ENCODE measurements at regions not wholly inside any gene's neighbourhood (a gene's known extent, or its start where the extent isn't known, plus 50 kb on each side); places are given as distances from the start of the nearest gene placed in this dataset.
"Not testable (repeated sequence)": the region's sequence is repeated elsewhere in the genome, so short reads cannot be mapped to it uniquely, and the experiment has no call there.

DNA sequence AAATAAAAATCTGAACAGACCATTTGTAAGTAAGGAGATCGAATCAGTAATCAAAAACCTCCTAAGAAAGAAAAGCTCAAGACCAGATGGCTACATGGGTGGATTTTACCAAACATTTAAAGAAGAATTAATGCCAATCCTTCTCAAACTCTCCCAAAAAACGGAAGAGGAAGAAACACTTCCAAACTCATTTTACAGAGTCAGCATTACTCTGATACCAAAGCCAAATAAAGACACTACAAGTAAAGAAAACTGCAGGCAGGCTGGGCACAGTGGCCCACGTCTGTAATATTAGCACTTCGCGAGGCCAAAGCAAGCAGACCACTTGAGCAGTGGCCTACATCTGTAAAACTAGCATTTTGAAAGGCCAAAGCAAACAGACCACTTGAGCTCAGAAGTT, 159.8 kb downstream of the DPY19L2 start:
- DNase-seq: no peak

DNA sequence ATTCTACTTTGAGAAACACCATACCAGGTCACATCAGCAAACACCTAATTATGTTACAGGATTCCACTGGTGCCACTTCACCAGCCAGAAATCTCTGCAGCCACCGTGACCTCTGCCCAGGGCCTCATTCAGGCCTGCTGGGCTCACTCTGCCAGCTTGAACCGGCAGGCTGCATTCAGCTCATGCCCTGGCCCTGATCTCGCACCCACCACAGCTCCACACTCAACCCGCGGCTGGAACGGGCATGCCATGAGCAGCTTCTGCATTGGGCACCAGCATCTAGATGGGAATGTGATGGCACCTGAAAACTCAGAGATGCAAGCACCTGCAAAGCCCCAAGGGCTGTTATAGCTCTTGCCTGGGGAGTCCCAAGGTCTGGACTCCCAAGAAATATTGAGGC, 168.7 kb downstream of the DPY19L2 start:
- no peak for DNase-seq

DNA sequence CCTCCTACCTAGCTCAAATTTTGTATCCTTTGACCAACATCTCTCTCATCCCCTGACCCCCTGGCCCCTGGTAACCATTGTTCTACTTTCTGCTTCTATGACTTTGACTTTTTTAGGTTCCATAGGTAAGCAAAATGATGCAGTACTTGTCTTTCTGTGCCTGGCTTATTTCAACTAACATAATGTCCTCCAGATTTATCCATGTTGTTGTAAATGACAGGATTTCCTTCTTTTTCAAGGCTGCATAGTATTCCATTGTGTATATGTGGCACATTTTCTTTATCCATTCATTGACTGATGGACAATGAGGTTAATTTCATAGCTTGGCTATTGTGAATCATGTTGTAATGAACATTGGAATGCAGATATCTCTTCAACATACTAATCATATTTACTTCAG, 170.1 kb downstream of the DPY19L2 start:
- DNase-seq: no peak

DNA sequence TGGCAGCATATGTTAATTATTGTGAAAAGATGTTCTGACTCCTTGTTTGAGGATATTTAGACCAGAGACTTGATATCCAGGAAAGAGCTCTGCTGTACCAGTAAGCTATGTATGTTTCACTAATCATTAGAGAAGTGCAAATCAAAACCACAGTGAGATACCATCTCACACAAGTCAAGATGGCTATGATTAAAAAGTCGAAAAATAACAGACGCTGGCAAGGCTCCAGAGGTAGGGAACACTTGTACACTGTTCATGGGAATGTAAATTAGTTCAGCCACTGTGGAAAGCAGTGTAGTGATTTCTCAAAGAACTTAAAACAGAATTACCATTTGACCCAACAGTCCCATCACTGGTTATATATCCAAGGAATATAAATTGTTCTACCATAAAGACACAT, 171.6 kb downstream of the DPY19L2 start:
- DNase-seq: no peak

DNA sequence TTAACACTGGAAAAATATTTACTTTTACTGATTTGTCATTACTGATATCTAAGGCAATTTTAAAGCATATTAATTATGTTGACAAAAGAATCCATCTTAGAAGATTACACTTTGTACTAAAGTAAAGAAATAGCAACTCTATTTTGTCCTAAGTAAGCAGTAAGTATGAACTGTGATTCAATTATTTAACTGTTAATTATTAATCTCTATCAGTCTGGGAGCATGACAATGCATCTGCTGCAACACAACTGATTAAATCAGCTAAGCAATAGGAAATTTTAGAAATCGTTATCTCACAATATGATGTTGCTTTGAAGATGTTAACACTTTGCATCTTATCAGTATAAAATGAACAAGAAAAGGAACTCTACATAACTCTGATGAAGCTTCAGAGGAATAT, 172.3 kb downstream of the DPY19L2 start:
- DNase-seq: no peak

DNA sequence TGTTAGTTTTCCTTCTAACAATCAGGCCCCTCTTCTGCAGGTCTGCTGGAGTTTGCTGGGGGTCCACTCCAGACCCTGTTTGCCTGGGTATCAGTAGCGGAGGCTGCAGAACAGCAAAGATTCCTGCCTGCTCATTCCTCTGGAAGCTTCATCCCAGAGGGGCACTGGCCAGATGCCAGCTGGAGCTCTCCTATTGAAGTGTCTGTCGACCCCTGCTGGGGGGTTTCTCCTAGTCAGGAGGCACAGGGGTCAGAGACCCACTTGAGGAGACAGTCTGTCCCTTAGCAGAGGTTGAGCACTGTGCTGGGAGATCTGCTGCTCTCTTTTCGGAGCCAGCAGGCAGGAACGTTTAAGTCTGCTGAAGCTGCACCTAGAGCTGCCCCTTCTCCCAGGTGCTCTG, 174.9 kb downstream of the DPY19L2 start:
- not testable (repeated sequence) for DNase-seq

DNA sequence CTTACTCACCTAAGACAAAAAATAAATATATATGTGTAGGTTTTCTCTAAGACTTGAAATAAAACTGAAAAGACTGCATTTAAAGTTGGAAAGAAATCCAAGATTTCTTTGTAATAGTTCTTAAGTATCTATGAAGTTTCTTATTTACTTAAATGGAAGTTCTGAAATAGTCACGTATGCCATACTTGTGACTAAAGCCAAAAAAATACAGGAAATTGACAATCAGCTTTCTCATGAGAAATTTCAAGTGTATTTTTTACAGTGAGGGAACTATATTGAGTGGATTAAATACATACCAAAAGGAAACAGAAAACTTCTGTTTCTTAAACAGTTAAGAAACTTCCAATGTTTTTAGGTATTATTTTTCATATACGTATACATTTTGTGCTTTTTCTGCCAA, 188.1 kb downstream of the DPY19L2 start:
- DNase-seq: peak in 2 of 4 experiments; percentile 2 to 17

DNA sequence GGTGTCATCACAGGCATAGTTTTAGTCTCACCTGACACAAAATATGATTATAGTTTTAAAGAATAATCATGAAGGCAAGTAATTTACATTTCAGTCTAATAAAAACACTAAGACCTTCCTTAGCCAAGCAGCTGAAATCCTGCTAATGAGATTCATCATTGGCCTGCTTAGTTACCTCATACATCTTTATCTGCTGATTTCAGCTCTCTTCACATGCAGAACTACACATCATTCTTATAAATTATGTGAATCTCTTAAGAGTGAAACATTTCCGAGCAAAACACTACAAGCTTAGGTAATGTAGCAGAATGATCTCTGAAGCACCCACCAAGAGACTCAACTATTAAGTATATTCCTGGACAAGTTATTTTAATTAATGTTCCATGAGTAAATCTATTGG, 198.1 kb downstream of the DPY19L2 start:
- no peak for DNase-seq

DNA sequence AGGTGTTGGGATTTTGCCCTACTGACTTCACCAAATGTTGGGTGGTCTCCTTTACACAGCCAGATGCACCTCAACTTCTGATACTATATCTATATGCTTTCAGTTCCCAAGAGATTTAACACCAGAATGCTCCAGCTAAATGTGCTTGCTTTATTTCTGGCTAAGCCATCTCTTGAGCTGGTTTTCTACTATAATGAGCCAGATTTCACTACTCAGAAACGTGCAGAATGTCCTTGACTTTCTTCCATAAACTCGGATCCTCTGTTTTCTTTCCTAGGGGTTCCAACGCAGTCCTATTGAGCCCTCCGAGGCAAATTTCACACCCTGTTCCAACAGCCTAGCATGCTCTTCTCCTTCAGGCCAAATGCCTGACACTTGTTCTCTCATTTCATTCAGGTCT, 200.3 kb downstream of the DPY19L2 start:
- no peak for DNase-seq

DNA sequence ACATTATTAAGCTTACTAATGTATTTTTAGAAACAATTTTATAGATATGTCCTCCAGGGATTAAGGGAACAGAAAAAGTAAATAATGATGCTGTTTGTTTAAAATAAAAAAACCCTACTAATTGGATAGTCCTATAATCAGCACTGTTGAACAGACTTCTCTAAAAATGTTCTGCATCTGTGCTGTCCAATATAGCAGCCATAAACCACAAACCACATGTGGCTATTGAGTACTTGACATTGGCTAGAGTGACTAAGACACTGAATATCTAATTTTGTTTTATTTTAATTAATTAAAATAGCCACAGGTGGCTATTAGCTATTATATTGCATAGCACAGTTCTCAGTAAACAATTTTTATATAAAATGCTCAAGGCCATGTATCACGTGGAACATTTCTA, 210.4 kb downstream of the DPY19L2 start:
- DNase-seq: peak in 1 of 4 experiments; percentile 8

DNA sequence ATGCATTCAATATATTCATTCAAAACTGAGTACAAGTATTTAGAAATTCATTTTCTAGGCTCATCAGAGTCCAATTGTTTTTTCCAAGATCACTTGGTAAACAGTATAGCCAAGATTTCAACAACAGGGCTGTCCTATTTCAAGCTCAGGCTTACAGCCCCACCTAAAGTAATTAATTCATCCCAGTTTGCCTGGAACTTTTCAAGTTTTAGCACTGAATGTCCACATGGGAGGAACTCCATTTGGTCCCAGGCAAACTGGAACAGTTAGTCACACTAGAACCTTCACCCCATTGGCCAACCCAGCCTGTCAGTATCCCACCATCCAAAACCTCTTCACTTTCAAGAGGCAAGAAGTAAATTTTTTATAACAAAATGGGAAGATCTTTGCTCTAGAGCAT, 210.9 kb downstream of the DPY19L2 start:
- no peak for DNase-seq

DNA sequence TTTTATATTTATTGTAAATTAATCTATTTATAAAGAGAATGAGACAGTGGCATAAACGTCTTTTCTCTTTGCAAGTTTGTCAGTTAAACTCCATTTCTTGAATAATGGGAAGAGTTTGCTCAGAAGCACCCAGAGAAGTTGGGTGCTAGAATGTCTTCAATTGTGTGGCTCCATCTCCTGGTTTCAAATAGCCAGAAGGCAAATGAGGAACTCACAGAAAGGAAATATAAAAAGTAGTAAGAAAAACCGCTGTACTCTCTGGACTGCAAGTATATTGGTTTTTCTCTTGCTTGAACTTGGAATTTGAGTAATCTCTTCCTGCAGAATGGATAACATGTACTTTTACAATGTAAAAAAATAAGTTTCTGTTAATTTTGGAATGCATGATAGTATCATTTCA, 217.5 kb downstream of the DPY19L2 start:
- DNase-seq: peak; percentile 3 to 54 (median 38)

DNA sequence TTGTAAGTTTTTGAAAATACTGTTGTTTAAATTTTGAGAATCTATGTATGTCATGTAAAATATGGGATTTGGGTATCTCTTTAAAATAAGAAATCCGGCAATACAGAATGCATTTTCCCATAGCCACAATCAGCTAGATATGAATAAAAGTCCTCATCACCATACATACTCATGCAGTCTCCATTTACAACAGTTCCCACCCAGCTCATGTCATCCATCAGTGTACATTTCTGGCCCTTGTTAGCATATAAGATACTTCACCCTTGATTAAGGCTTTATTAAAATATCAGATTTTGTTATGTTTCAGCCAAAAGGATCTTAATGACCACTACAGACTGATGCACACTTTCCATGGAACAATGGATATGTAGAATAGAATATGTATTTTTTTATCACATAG, 218.0 kb downstream of the DPY19L2 start:
- DNase-seq: no peak

DNA sequence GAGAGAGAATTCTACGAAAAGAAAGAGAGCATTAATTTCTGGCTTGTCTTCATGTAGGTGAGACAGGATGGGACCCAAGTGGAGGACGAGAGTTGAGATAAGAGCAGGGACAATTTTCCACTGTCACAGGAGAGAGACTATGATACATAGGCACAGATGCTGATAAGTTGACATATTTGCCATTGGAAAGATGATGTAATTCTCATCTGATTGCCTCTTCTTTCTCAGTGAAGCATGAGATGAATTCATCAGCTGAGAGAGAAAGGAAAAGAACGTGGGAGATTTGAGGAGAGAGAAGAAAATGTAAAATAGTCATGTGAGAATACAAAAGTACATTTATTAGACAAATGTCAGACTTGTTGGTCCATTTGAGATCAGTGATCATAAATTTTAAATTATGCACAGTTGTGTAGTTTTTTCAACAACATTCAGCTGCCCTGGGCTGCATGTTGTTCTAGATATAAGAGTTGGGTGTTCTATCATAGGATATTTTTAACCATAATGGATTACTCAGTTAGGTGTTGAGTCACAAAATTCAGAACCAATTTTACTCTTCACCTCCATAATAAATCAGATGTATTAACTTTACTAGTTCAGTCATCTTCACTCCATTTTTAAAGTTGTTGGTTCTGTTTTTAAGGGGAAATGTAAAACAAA, 222.9 kb downstream of the DPY19L2 start:
- peak in 1 of 4 experiments; percentile 11 for DNase-seq

DNA sequence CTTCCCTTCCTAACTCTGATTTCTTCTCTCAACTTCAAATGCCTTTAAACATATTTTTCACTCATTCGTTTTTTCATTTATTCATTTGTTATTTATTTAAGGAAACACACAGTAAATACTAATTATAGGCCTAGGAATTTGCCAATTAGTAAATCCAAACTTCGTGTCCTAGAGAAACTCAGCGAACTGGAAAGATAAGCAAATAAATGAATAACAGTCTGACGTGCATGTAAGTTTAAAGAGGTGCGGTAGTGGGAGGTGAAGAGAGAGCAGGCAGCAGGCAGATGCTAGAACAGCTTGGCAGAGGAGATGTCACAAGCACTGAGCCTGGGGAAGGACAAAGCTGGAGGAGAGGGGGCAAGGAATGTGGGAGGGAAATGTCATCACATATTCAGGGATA, 228.2 kb downstream of the DPY19L2 start:
- DNase-seq: no peak

DNA sequence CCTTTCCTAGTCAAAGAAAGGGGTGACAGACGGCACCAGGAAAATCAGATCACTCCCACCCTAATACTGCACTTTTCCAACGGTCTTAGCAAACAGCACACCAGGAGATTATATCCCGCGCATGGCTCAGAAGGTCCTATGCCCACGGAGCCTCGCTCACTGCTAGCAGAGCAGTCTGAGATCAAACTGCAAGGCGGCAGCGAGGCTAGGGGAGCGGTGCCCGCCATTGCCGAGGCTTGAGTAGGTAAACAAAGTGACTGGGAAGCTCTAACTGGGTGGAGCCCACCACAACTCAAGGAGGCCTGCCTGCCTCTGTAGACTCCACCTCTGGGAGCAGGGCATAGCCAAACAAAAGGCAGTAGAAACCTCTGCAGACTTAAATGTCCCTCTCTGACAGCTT, 233.9 kb downstream of the DPY19L2 start:
- DNase-seq: not testable (repeated sequence)

DNA sequence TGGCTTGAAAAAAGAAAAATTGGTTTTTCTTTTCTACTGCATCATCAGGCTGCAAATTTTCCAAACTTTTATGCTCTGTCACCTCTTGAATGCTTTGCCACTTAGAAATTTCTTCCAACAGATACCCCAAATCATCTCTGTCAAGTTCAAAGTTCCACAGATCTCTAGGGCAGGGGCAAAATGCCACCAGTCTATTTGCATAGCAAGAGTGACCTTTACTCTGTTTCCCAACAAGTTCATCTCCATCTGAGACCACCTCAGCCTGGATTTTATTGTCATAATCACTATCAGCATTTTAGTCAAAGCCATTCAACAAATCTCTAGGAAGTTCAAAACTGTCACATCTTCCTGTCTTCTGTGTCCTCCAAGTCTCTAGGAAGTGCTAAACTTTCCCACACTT, 240.3 kb downstream of the DPY19L2 start:
- not testable (repeated sequence) for DNase-seq

DNA sequence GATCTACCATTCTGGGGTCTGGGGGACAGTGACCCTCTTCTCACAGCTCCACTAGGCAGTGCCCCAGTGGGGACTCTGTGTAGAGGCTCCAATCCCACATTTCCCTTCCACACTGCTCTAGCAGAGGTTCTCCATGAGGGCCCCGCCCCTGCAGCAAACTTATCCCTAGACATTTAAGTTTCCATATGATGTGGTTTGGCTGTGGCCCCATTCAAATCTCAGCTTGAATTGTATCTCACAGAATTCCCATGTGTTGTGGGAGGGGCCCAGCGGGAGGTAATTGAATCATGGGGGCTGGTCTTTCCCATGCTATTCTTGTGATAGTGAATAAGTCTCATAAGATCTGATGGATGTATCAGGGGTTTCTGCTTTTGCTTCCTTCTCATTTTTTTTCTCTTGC, 241.3 kb downstream of the DPY19L2 start:
- DNase-seq: not testable (repeated sequence)

DNA sequence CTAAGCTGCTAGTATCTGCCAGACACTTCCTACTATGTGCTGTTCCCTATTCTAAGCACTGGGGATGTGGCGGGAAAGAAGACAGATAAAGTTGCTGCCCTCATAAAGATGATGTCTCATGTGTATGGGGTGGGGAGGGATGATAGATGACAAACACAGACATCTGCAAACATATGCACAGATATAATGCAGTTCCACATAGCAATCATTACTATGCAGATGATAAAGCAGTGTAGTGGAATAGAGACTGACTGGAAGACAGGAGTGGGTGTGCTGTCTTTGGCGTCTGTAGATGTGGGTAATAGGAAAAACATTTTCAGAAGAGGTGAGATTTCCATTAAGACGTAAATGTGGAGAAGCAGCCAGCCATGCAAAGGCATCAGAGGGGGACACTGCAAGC, 243.6 kb downstream of the DPY19L2 start:
- DNase-seq: no peak

DNA sequence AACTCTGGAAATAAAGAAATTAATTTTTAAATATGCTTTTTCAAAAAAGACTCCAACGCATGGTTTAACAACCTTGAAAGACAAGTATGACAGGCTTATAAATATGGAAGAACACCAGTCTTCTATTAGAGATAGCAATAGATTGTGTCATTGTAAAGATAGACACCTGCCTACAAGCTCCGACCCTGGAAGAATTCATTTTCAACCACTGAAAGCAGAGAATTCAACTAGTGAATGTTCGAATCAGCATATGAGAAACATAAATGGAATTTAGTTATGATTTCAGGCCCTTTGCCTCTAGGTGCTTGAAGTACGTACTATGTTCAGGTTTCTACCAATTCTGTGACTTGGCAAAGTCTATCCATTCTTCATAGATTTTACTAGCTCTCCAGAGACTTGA, 244.5 kb downstream of the DPY19L2 start:
- no peak for DNase-seq

DNA sequence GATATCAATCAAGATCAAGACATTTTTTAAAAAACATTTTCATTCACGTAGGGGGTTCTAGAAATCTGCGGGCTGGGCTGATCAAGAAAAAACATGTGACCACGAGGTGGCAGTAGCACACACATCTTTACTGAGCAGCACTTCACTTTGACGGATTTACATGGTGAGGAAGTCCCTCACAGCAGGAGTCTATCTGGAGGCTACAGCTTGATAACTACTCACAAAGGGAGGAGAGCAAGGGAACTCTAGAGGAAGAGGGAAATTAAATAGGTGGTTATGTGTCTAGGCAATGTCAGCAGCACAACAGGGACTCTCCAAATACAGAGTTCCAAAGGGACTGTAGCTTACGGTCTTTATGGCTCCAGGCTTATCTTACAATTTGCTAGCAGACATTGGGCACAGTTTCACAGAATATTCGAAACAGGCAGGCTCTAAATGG, 248.1 kb downstream of the DPY19L2 start:
- peak; percentile 49 to 72 (median 62) for DNase-seq

DNA sequence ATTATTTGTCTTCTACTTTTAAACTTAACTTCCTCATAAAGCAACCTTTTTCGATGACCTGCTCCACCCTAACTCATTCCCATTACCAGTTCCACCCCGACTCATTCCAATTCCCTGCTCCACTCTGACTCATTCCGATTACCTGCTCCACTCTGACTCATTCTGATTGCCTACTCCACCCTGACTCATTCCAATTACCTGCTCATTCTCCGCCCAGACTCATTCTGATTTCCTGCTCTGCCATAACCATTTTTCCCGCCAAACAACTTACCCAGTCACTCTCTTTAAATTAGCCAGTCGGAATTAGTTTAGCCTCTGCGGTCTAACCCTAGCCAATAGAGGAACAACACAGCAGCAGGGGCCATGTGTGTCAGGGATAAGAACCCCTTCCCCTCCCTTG, 249.1 kb downstream of the DPY19L2 start:
- DNase-seq: no peak

DNA sequence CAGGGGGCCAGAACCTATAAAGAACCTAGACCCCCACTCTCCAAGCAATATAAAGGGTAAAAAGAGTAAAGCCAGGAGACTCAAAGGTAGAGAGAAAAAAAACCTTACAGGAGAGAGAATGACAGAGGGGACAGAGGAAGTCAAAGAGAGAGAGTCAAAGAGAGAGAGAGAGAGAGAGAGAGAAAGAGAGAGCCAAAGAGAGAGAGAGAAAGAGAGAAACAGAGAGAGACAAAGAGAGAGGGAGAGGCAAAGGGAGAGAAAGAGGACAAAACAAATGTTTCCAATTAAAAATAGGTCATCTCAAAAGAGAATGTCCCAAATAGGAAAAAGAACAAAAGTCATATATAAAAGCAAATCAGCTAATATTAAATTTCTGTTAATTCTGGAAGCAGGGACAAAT, 251.5 kb downstream of the DPY19L2 start:
- DNase-seq: no peak

DNA sequence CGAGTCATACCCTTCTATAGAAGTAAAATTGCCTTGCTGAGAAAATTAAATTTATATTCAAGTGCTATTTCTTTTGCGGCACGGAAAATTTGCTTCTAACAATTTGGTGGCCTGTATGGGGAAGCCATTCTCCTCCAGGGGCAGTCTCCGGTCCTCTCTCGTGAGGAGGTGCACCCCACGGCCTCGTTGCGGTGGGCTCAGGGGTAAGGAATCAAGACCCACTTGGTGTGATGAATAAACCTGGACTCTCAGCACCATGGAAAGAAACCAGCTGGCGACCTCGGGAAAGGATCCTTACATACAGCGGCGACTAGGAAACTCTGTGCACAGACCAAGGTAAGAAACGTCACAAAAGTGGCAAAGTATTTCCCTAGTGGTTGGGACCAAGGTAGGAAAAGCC, 252.9 kb downstream of the DPY19L2 start:
- DNase-seq: no peak

DNA sequence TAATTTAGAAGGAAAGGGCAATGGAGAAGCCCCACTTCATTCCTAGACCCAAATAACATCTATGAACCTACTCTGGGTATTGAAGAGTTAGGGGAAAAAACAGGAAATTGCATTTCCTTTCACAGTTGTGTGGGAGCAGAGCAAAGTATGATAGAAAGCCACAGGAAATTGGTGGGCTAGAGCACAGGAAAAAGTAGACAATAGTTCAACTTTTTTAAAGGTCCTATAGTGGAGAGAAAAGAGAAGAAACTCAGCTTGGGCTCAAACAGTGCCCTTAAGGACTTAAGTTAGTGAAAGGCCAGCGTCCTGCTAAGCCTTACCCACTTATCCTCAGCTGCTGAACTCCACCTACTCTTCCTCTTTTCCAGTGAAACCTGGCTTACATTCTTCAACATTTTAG, 258.1 kb downstream of the DPY19L2 start:
- DNase-seq: peak; percentile 52 to 83 (median 74)
